HUES6 (cell line): ENCODE measurements at regions not wholly inside any gene's neighbourhood (a gene's known extent, or its start where the extent isn't known, plus 50 kb on each side); places are given as distances from the start of the nearest gene placed in this dataset.
A peak's percentile ranks its signal among the peaks of the same experiment; 100 is the strongest.

Experiments used
- H3K27ac ChIP-seq: 2 replicates; pipeline ENCODE4 v1.7.0; 2013; ENCODE audit warnings: low read depth, mild to moderate bottlenecking, low read length, inconsistent platforms
- H3K27me3 ChIP-seq: 2 replicates; pipeline ENCODE4 v1.6.1; 2013; ENCODE audit warnings: low read length; ENCODE audit not compliant: control insufficient read depth, insufficient read depth
- H3K36me3 ChIP-seq: 2 replicates; pipeline ENCODE4 v1.6.1; 2013; ENCODE audit warnings: low read length; ENCODE audit not compliant: control insufficient read depth, insufficient read depth
- H3K4me1 ChIP-seq: 2 replicates; pipeline ENCODE4 v1.6.1; 2013; ENCODE audit warnings: low read length; ENCODE audit not compliant: control insufficient read depth, insufficient read depth
- H3K4me3 ChIP-seq: 2 replicates; pipeline ENCODE4 v1.5.1; 2013; ENCODE audit warnings: low read depth, low read length
- H3K9ac ChIP-seq: one replicate; pipeline ENCODE4 v1.6.1; 2013; ENCODE audit warnings: mild to moderate bottlenecking, low read length
- H3K9me3 ChIP-seq: 2 replicates; pipeline ENCODE4 v1.6.1; 2013; ENCODE audit warnings: low read depth, low read length; ENCODE audit not compliant: control insufficient read depth, insufficient read depth

- Histone ChIP-seq H3K27me3 (peaks cover 22% of the 10 kb centered on the region), H3K4me3 (no peak overlapping the region), H3K9ac (no peak overlapping the region), H3K4me1 (no peaks in the 10 kb centered on the region), H3K36me3 (no peaks in the 10 kb centered on the region), H3K9me3 (no peaks in the 10 kb centered on the region), H3K27ac (no peak overlapping the region)
These were observed 54.0 kb upstream of the PRPS1L1 start for GRCh38 chr7:18081617-18082016.

DNA sequence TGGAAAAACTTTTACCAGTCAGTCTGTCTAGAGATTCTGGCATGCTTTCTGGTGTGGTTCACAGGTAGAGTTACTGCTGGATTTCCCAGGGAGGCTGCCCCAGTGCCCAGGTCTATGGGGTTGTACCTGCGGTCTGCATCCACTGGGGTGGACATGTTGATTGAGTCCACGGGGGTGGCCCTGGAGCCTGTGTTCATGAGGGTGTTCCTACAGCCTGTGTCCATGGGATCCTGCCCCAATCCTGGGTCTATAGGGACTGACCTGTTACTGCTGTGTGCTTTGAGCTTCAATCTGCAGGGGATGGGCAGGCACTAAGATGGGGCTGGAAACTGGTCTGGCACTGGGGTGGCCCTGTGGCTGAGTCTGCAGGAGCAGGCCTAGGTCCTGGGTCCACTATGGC lies 54.5 kb upstream of the PRPS1L1 start:
- Histone ChIP-seq H3K4me1 (peaks cover under 1% of the 10 kb centered on the region; the same call in 1 of the 2 replicates), H3K27me3 (peaks cover 26% of the 10 kb centered on the region), H3K27ac (no peak overlapping the region), H3K4me3 (no peak overlapping the region), H3K9me3 (no peaks in the 10 kb centered on the region), H3K36me3 (no peaks in the 10 kb centered on the region), H3K9ac (no peak overlapping the region)

GRCh38 chr7:18086165-18087025 lies 58.7 kb upstream of the PRPS1L1 start:
- Histone ChIP-seq H3K36me3 (no peaks in the 10 kb centered on the region), H3K4me3 (peak overlapping the region; percentile 61), H3K27me3 (peaks cover 49% of the 10 kb centered on the region), H3K9me3 (no peaks in the 10 kb centered on the region), H3K4me1 (peaks cover 7% of the 10 kb centered on the region), H3K27ac (no peak overlapping the region), H3K9ac (no peak overlapping the region)

DNA sequence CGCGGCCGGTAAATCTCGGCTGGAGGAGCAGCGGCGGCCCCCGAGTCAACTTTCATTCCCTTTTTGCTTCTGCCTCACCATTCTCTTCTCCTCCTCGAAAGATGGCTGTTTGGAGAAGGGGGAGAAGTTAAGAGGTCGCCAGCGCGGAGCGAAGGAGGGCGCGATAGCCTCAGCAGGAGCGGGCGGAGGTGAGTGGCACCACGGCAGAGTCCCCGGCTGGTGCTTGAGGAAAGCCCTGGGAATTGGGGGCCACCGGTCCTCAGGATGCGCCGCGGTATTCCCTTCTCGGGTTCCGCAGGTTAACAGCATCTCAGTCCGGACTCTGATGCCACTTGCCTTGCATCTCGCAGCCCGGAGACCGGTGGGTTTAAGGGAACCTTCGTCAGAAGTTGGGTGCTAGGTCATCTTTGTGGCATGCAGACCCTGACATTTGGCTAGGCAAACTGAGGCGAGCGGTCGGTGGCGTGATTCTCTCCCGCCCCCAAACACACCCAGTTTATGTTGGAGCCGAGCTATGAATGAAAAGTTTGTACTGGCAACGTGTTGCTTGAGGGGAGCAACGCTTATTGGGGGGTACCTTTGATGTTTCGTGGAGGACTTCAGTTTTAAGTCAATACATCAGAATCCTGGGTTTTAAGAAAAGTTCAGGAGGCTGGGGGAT lies 59.5 kb upstream of the PRPS1L1 start:
- Histone ChIP-seq H3K9ac (no peak overlapping the region), H3K9me3 (no peaks in the 10 kb centered on the region), H3K27ac (no peak overlapping the region), H3K36me3 (no peaks in the 10 kb centered on the region), H3K4me1 (peaks cover 7% of the 10 kb centered on the region), H3K4me3 (peak overlapping the region; percentile 61), H3K27me3 (peaks cover 49% of the 10 kb centered on the region)

- Histone ChIP-seq H3K9me3 (no peaks in the 10 kb centered on the region), H3K9ac (no peak overlapping the region), H3K4me3 (peak overlapping the region; percentile 61), H3K4me1 (peaks cover 7% of the 10 kb centered on the region), H3K27me3 (peaks cover 49% of the 10 kb centered on the region), H3K27ac (no peak overlapping the region), H3K36me3 (no peaks in the 10 kb centered on the region)
These were observed 60.0 kb upstream of the PRPS1L1 start for GRCh38 chr7:18087687-18088078.

- Histone ChIP-seq H3K9ac (no peak overlapping the region), H3K27ac (no peak overlapping the region), H3K4me1 (no peaks in the 10 kb centered on the region), H3K27me3 (no peaks in the 10 kb centered on the region), H3K4me3 (no peak overlapping the region), H3K9me3 (no peaks in the 10 kb centered on the region), H3K36me3 (no peaks in the 10 kb centered on the region)
These were observed 68.4 kb upstream of the PRPS1L1 start for GRCh38 chr7:18096087-18096486.

GRCh38 chr7:18102576-18102975 lies 74.9 kb upstream of the PRPS1L1 start:
- Histone ChIP-seq H3K4me1 (no peaks in the 10 kb centered on the region), H3K27ac (no peak overlapping the region), H3K36me3 (no peaks in the 10 kb centered on the region), H3K27me3 (no peaks in the 10 kb centered on the region), H3K9ac (no peak overlapping the region), H3K9me3 (no peaks in the 10 kb centered on the region), H3K4me3 (no peak overlapping the region)

DNA sequence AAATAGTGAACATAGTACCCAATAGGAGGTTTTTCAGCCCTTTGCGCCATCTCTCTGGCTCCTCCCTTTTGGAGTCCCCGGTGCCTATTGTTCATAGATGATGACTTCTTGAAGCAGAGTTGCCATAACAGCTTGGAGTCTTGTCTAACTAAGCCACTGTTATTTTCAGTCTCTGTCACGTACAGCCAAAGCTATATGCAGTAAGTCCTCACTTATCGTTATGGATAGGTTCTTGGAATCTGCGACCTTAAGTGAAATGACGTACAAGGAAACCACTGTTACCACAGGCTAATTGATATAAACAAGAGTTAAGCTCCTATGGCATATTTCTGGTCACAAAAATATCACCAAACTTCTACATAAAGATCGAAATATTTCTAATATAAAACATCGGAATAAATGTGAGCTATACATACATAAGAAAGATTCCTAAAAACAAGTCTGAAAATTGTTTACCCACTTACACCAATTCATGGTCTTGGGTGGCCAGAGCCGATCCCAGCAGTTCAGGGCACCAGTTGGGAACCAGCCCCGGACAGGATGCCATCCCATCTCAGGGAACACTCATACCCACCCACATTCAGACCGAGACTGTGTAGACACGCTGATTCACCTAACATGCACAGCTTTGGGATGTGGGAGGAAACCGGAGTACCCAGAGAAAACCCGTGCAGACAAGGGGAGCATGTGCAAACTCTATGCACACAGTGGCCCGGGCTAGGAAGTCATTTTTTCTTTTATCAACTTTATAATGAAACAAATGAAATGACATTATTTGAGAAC lies 76.0 kb upstream of the PRPS1L1 start:
- no peaks in the 10 kb centered on the region for H3K4me1 ChIP-seq
- no peak overlapping the region for H3K27ac ChIP-seq
- H3K36me3 ChIP-seq, result no peaks in the 10 kb centered on the region
- no peak overlapping the region for H3K9ac ChIP-seq
- no peaks in the 10 kb centered on the region for H3K9me3 ChIP-seq
- H3K4me3 ChIP-seq, result no peak overlapping the region
- no peaks in the 10 kb centered on the region for H3K27me3 ChIP-seq

DNA sequence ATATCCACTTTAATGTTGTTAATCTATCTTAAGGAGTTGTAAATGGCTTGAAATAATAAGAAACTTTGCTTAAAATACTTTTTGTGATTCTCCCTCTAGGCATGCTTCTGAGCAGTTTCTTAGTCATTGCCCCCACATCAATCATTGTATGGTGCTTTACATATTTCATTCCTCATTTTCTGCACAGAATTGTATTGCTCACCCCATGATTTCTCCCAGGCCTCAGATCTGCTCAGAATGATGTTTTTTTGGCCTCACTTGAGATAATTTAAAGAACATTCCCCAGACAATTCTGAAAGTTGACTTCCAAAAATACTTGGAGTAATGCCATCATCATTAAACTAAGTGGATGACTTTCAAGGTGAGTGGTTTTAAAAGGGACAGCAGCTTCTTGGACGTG lies 82.1 kb upstream of the PRPS1L1 start:
- Histone ChIP-seq H3K4me3 (no peak overlapping the region), H3K4me1 (no peaks in the 10 kb centered on the region), H3K36me3 (no peaks in the 10 kb centered on the region), H3K9ac (no peak overlapping the region), H3K27me3 (no peaks in the 10 kb centered on the region), H3K27ac (no peak overlapping the region), H3K9me3 (no peaks in the 10 kb centered on the region)

DNA sequence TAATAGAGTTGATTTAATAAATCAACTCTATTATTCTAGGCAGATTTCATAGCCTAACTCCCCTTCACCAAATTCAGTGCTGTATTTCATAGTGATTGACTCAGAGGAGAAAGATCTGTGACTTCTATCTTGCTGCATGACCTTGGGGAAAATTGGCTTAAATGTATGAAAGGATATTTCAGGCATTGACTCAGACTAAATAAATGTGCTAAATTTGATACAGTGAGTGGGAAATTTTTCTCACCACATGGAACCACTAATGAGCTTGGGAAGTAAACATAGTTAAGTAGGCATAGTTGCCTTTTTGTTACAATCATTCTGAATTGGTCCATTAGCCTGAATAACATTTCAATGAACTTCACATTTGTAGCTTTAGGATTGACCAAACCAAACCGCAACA lies 89.0 kb upstream of the PRPS1L1 start:
- Histone ChIP-seq H3K4me3 (no peak overlapping the region), H3K27ac (no peak overlapping the region), H3K27me3 (no peaks in the 10 kb centered on the region), H3K36me3 (no peaks in the 10 kb centered on the region), H3K9ac (no peak overlapping the region), H3K9me3 (no peaks in the 10 kb centered on the region), H3K4me1 (no peaks in the 10 kb centered on the region)

DNA sequence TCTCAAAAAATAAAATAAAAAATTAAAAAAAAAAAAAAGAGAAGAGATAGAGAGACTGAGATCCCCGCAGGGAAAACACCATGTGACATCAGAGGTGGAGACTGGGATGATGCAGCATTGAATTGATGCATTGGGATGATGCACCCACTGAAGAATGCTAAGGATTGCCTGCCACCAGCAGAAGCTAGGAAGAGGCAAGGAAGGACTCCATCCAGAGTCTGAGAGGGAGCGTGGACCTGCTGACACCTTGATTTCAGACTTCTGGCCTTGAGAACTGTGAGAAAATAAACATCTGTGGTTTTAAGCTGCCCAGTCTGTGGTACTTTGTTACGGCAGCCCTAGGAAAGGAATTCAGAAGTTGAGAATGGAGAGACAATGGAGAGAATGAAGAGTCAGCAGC lies 89.8 kb upstream of the PRPS1L1 start:
- no peaks in the 10 kb centered on the region for H3K9me3 ChIP-seq
- H3K36me3 ChIP-seq, result no peaks in the 10 kb centered on the region
- H3K27me3 ChIP-seq, result no peaks in the 10 kb centered on the region
- H3K27ac ChIP-seq, result no peak overlapping the region
- H3K4me3 ChIP-seq, result no peak overlapping the region
- H3K9ac ChIP-seq, result no peak overlapping the region
- no peaks in the 10 kb centered on the region for H3K4me1 ChIP-seq
